Stimulated activated CD4-positive, alpha-beta T cell treated with anti-CD3 and anti-CD28 coated beads, Interleukin-12 subunit alpha, Interleukin-12 subunit beta, amount 100 ng/mL, for 24 hours (primary cell): ENCODE measurements at regions not wholly inside any gene's neighbourhood (a gene's known extent, or its start where the extent isn't known, plus 50 kb on each side); places are given as distances from the start of the nearest gene placed in this dataset.

Experiments used
- DNase-seq, 2 experiments: peaks; one replicate each; pipeline ENCODE4 v3.0.0-alpha.2; 2020; ENCODE audit warnings: low read depth in 2 of 2

GRCh38 chr6:165915022-165915770, 252.2 kb upstream of the PDE10A start:
- DNase-seq, result no peak

- no peak for DNase-seq
These were observed 250.9 kb upstream of the PDE10A start for GRCh38 chr6:165913676-165914570.

- no peak for DNase-seq
These were observed 247.3 kb upstream of the PDE10A start for GRCh38 chr6:165910184-165910966.

DNA sequence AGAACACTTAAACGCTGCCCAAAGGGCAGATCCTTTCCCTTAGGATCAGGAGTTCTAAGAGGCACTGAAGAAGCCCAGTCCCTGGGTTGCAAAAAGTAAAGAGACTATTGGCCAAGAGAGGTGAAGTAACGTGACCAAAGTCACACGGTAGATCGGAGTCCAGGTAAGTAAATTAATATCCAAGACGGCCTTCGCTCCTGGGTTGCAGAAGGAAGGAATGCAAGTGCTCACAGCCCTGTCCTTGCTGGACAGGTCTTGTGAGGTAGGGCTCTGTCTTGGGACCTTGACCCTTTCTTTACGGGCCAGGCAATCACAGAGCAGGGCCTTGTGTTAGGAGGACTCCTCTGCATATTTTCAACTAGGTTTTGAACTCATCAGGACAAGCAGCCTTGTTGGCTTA, 243.7 kb upstream of the PDE10A start:
- no peak for DNase-seq

DNA sequence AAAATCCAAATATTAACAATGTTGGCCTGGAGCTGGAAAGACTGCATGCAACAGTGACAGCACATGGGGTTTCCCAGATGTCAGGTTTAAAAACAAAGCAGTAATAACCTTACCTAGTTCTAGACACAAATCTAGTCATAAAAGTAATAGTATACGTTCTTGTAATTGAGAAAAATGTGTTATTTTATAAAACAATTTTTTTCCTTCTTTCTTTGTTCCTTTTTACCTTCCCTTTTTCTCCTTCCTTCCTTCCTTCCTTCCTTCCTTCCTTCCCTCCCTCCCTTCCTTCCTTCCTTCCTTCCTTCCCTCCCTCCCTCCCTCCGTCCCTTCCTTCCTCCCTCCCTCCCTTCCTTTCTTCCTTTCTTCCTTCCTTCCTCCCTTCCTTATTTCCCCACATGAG, 242.7 kb upstream of the PDE10A start:
- no peak for DNase-seq

GRCh38 chr6:165900970-165901369, 237.9 kb upstream of the PDE10A start:
- no peak for DNase-seq

- DNase-seq, result no peak
These were observed 236.6 kb upstream of the PDE10A start for GRCh38 chr6:165899611-165900010.

- DNase-seq, result no peak
These were observed 232.6 kb upstream of the PDE10A start for GRCh38 chr6:165895421-165896165.

GRCh38 chr6:165894171-165894825, 231.3 kb upstream of the PDE10A start:
- no peak for DNase-seq

GRCh38 chr6:165893431-165893830, 230.4 kb upstream of the PDE10A start:
- DNase-seq, result no peak

DNA sequence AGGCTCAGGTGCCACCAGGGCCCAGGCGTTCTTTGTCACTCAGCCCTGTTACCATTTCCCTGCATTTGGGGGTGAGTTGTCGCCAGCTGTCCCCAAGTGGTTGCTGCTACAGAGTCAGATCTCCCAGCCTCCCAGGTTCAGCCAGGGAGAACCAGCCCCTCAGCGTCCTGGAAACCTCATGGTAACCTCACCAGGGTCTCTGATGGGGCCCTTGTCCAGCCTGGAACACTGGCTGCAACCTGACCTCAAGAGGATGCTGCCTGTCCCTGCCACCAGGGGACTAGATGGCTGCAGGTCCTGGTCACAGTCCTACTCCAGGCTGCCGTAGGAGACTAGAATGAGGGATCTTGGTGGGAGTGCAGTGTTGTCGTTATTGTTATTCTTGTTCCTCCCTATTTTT, 228.3 kb upstream of the PDE10A start:
- no peak for DNase-seq

GRCh38 chr6:165890404-165890735, 227.3 kb upstream of the PDE10A start:
- no peak for DNase-seq

DNA sequence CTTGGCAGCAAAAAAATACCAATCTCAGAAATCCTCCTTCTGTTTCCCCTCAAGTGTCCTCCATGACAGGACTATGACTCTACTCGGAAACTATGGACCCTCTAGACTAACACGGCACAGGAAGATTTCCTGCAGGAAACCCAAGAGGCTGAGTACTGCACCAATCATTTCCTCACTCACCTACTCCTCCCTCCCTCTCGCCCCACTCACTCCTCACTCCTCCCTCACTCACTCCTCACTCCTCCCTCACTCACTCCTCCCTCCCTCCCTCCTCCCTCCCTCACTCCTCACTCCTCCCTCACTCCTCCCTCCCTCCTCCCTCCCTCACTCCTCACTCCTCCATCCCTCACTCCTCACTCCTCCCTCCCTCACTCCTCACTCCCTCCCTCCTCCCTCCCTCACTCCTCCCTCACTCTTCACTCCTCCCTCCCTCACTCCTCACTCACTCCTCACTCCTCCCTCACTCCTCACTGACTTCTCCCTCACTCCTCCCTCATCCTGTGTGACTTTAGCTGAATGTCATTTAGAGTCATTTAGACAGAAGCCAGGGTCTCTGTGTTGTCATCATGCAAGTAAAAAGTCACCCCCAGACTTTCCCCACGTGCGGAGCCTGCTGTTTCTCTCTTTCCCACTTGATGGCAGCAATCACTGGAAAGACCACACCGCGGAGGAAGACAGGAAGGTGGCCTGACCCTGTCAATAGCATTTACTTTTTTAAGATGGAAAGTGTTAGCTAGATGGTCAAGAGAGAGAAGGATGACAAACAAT, 226.8 kb upstream of the PDE10A start:
- no peak for DNase-seq

DNA sequence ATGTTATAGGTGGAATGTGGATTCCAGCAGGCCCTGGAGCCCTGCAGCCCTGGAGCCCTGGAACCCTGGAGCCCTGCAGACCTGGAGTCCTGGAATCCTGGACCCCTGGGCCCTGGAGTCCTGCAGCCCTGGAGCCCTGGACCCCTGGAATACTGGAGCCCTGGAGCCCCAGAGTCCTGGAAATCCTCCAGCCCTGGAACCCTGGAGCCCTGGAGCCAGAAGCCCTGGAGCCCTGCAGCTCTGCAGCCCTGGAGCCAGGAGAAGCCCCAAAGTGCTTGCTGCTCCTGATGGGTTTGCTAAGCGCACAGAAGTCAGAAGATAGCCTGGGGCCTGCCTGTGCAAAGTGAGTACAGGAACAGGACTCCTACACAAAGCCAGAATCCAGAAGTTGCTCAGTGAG, 223.1 kb upstream of the PDE10A start:
- DNase-seq, result no peak

DNA sequence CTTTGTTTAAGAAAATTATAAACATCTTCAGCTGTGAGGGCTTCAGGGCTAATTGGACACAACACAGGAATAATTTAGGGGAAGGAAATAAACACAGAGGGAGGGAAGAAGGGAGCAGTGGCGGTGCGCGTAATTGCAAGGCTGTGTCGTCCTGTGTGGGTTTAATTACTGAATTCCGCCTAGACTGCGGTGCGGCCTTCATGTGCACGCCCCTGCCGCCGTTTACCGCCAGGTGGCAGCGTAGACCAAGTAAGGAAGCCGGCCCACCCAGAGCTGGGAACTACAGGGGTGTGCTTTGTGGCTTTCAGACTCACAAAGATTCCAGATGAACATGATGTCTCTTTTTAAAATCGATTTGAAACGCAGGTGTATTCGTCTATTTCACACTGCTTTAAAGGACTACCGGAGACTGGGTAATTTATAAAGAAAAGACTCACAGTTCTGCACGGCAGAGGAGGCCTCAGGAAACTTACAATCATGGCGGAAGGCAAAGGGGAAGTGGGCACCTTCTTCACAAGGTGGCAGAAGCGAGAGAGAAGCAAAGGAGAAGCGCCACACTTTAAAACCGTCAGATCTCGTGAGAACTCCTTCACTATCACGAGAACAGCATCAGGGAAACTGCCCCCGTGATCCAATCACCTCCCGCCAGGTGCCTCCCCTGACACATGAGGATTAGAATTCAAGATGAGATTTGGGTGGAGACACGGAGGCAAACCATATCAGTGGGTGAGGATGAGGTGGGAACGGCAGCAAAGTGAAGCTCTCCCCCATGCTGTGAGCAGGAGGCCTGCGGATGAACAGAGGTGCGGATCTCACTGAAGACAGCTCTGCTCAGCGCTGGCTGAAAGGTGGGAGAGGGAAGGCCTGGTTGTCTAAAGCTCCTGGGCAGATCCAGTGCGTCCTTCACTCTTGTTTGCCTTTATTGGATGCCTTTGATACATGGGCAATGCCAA, 222.0 kb upstream of the PDE10A start:
- DNase-seq, result peak; percentile 53 to 67

DNA sequence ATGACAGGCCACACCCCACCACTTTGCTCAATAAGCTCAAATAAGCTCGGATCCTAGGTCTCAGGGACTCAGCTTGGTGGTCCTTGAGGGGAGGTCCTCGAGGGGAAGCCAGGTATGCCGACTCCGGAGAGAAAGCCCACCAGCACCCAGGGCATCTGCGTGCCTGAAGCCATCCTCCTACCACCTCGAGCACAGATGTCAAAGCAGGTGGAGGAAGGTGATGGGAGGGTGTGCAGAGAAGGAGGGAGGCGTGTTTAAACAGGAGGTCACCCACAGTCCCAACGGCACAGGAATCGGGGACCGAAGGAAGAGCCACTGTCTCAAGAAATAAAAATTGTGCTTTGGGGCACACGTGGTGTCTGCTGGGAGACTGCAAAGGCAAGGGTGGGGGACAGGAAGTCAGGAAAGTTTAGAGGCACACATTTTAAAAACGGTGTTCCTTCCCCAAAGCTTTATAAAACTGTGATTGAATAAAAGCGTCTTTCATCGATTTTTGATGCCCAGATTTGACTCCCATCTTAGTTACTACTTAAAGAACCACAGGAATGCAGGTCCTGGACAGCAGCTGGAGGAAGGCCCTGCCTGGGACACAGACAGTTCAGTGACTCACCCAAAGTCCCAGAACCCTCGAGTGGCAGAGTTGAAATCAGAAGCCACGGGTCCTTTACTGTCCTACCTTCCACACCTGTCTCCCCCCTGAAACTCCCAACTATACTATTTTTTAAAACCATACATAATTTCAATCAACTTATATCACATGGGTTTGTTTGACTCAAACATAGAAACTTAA, 221.0 kb upstream of the PDE10A start:
- DNase-seq, result no peak

DNA sequence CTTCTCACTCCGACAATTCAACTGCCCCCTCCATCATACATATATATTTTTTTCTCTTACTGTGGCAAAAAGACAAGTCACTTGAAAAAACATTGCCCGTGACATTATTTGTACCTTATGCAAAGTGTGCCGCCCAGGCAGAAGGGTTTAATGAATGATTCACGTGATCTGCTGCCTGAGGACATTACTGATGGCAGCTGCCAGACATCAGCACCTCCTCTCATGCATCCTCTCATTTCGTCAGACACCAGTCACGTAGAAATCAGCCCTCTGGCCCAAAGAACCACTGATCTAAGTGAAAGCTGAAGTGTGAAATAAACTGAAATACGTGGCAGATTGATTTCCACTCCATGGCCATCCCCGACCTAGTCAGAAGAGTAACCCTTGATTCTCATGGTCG, 218.8 kb upstream of the PDE10A start:
- no peak for DNase-seq

- no peak for DNase-seq
These were observed 217.6 kb upstream of the PDE10A start for GRCh38 chr6:165880686-165881085.
